GM23338 (cell line): ENCODE measurements at regions not wholly inside any gene's neighbourhood (a gene's known extent, or its start where the extent isn't known, plus 50 kb on each side); places are given as distances from the start of the nearest gene placed in this dataset.

Experiments used
- ATAC-seq: fragments of 200-7000 bp; cut with Tn5 transposase; 3 replicates; pipeline ENCODE4 v1.9.1; 2020
- DNase-seq: peaks from one replicate; pipeline ENCODE4 v3.0.0-alpha.2; 2015; ENCODE audit warnings: low spot score
- H2AFZ ChIP-seq: fragments of 200-600 bp; sonication (generic); 2 replicates; pipeline ENCODE4 v1.8.0; 2016; ENCODE audit warnings: antibody characterized with exemption, mild to moderate bottlenecking, moderate library complexity
- H3F3A ChIP-seq: fragments of 200-600 bp; sonication (generic); replicated peaks from 2 replicates; pipeline ENCODE4 v1.8.0; 2017; ENCODE audit warnings: antibody characterized with exemption, mixed run types, low read depth
- H3K27ac ChIP-seq: fragments of 200-600 bp; sonication (generic); 2 replicates; pipeline ENCODE4 v1.6.1; 2016; ENCODE audit warnings: low read depth
- H3K27me3 ChIP-seq: fragments of 200-600 bp; sonication (generic); 2 replicates; pipeline ENCODE4 v1.8.0; 2016; ENCODE audit warnings: mild to moderate bottlenecking, mixed run types, moderate library complexity; ENCODE audit not compliant: insufficient read depth
- H3K36me3 ChIP-seq: fragments of 200-600 bp; sonication (generic); 2 replicates; pipeline ENCODE4 v1.8.0; 2016; ENCODE audit warnings: mild to moderate bottlenecking; ENCODE audit not compliant: insufficient read depth
- H3K4me1 ChIP-seq: fragments of 200-600 bp; sonication (generic); 2 replicates; pipeline ENCODE4 v1.8.0; 2016; ENCODE audit warnings: mild to moderate bottlenecking, moderate library complexity; ENCODE audit not compliant: insufficient read depth
- H3K4me2 ChIP-seq: fragments of 200-600 bp; sonication (generic); 2 replicates; pipeline ENCODE4 v1.7.1; 2017; ENCODE audit warnings: mixed run types
- H3K4me3 ChIP-seq: fragments of 200-600 bp; sonication (generic); 2 replicates; pipeline ENCODE4 v1.6.1; 2016; ENCODE audit warnings: mixed run types
- H3K79me2 ChIP-seq: fragments of 200-600 bp; sonication (generic); replicated peaks from 2 replicates; pipeline ENCODE4 v1.8.0; 2017; ENCODE audit warnings: mild to moderate bottlenecking; ENCODE audit not compliant: insufficient read depth
- H3K9me2 ChIP-seq: fragments of 200-600 bp; sonication (generic); 2 replicates; pipeline ENCODE4 v1.8.0; 2017; ENCODE audit not compliant: insufficient read depth
- H4K20me1 ChIP-seq: fragments of 200-600 bp; sonication (generic); replicated peaks from 2 replicates; pipeline ENCODE4 v1.8.0; 2017; ENCODE audit warnings: mild to moderate bottlenecking; ENCODE audit not compliant: insufficient read depth
- H3K27ac Mint-ChIP-seq: 2 replicates; pipeline ENCODE4 v1.8.0; 2020; ENCODE audit warnings: inconsistent platforms, mild to moderate bottlenecking, moderate library complexity, mixed read lengths
- H3K27me3 Mint-ChIP-seq: 3 replicates; pipeline ENCODE4 v1.8.0; 2022; ENCODE audit warnings: low read depth, mild to moderate bottlenecking, moderate library complexity, mixed read lengths, inconsistent platforms; ENCODE audit not compliant: insufficient read depth, poor library complexity
- H3K36me3 Mint-ChIP-seq: 3 replicates; pipeline ENCODE4 v1.8.0; 2021; ENCODE audit warnings: low read depth, mild to moderate bottlenecking, inconsistent platforms, moderate library complexity, mixed read lengths
- H3K4me1 Mint-ChIP-seq: 3 replicates; pipeline ENCODE4 v1.8.0; 2020; ENCODE audit warnings: mild to moderate bottlenecking, inconsistent platforms, mixed read lengths
- H3K4me3 Mint-ChIP-seq: 3 replicates; pipeline ENCODE4 v1.8.0; 2021; ENCODE audit warnings: moderate library complexity, mild to moderate bottlenecking, inconsistent platforms, mixed read lengths
- H3K9me3 Mint-ChIP-seq: 3 replicates; pipeline ENCODE4 v1.8.0; 2020; ENCODE audit warnings: moderate library complexity, mild to moderate bottlenecking, inconsistent platforms, mixed read lengths
- CREB1 ChIP-seq: fragments of 250-450 bp; sonication (Bioruptor Pico); IDR thresholded peaks from 2 replicates; pipeline ENCODE4 v1.5.0; 2020; ENCODE audit warnings: low read depth, mild to moderate bottlenecking, moderate library complexity
- CTCF ChIP-seq, 2 experiments: fragments of 200-600 bp in 1 of 2; sonication (generic) in 1 of 2; conservative IDR thresholded peaks; 2 replicates each; pipeline versions ENCODE4 v1.5.1 to v1.6.1; 2016 to 2017; ENCODE audit warnings: antibody characterized with exemption in 2 of 2, low read depth in 2 of 2, mild to moderate bottlenecking in 2 of 2, moderate library complexity in 1 of 2
- ETS1 ChIP-seq: IDR thresholded peaks from 2 replicates; pipeline ENCODE4 v1.6.1; 2016; ENCODE audit warnings: antibody characterized with exemption
- EZH2 ChIP-seq: fragments of 200-600 bp; sonication (generic); IDR thresholded peaks from one replicate; pipeline ENCODE4 v1.8.0; 2017; ENCODE audit warnings: antibody characterized with exemption, mild to moderate bottlenecking, low read depth; ENCODE audit not compliant: unreplicated experiment
- EZH2phosphoT487 ChIP-seq: fragments of 200-600 bp; sonication (generic); IDR thresholded peaks from one replicate; pipeline ENCODE4 v1.8.1; 2018; ENCODE audit warnings: antibody characterized with exemption; ENCODE audit not compliant: unreplicated experiment
- JUNB ChIP-seq: IDR thresholded peaks from one replicate; pipeline ENCODE4 v1.6.1; 2016; ENCODE audit warnings: antibody characterized with exemption; ENCODE audit not compliant: unreplicated experiment
- NANOG ChIP-seq: IDR thresholded peaks from 2 replicates; pipeline ENCODE4 v1.6.1; 2016; ENCODE audit warnings: antibody characterized with exemption, borderline replicate concordance
- POLR2AphosphoS5 ChIP-seq: IDR thresholded peaks from 2 replicates; pipeline ENCODE4 v1.6.1; 2016; ENCODE audit warnings: antibody characterized with exemption, low read depth
- REST ChIP-seq: IDR thresholded peaks from one replicate; pipeline ENCODE4 v1.6.1; 2018; ENCODE audit warnings: antibody characterized with exemption; ENCODE audit not compliant: unreplicated experiment
- STAT1 ChIP-seq: IDR thresholded peaks from one replicate; pipeline ENCODE4 v1.6.1; 2016; ENCODE audit warnings: antibody characterized with exemption; ENCODE audit not compliant: unreplicated experiment
- ZNF114 ChIP-seq: fragments of 250-450 bp; sonication (Bioruptor Pico); IDR thresholded peaks from 2 replicates; pipeline ENCODE4 v1.5.0; 2020; ENCODE audit warnings: mild to moderate bottlenecking, moderate library complexity
- ZNF331 ChIP-seq: fragments of 250-450 bp; sonication (Bioruptor Pico); IDR thresholded peaks from 2 replicates; pipeline ENCODE4 v1.5.0; 2020; ENCODE audit warnings: low read depth, mild to moderate bottlenecking, moderate library complexity
- ZNF462 ChIP-seq: fragments of 250-450 bp; sonication (Bioruptor Pico); IDR thresholded peaks from 2 replicates; pipeline ENCODE4 v1.5.0; 2020; ENCODE audit warnings: mild to moderate bottlenecking, moderate library complexity

GRCh38 chr4:114187592-114187991, 208.1 kb upstream of the ARSJ start:
- DNase-seq (no peak), ATAC-seq (no peak)
- Mint-ChIP-seq H3K27me3 (no peaks in the 10 kb centered on the region), H3K36me3 (peaks cover 23% of the 10 kb centered on the region), H3K9me3 (peaks cover 21% of the 10 kb centered on the region), H3K27ac (no peak overlapping the region), H3K4me1 (peaks cover 8% of the 10 kb centered on the region; the same call in 2 of the 3 replicates), H3K4me3 (no peak overlapping the region)
- Histone ChIP-seq H4K20me1 (no peaks in the 10 kb centered on the region), H3K9me2 (no peaks in the 10 kb centered on the region), H3K79me2 (no peaks in the 10 kb centered on the region), H3K4me2 (no peak overlapping the region), H3K27ac (no peak overlapping the region), H3K4me1 (no peaks in the 10 kb centered on the region; the same call in 1 of the 2 replicates), H2AFZ (no peak overlapping the region), H3K27me3 (no peaks in the 10 kb centered on the region), H3F3A (no peaks in the 10 kb centered on the region), H3K4me3 (no peak overlapping the region), H3K36me3 (no peaks in the 10 kb centered on the region)
- TF ChIP-seq EZH2phosphoT487 (no peak), ZNF462 (CRISPR knock-in tag) (no peak), STAT1 (no peak), ZNF331 (CRISPR knock-in tag) (no peak), REST (no peak), EZH2 (no peak), JUNB (no peak), ETS1 (no peak), POLR2AphosphoS5 (no peak), ZNF114 (CRISPR knock-in tag) (no peak), NANOG (no peak), CREB1 (no peak), CTCF (conservative IDR thresholded peaks at IDR 0.05; ENCODE audit: low read depth in 2 of 2) (no peak)
